A673 (cell line): ENCODE measurements at regions not wholly inside any gene's neighbourhood (a gene's known extent, or its start where the extent isn't known, plus 50 kb on each side); places are given as distances from the start of the nearest gene placed in this dataset.

Source experiments
- BruUV-seq: library from RNA; stranded (reverse); fragments of 400-500 nt; replicated peaks from 2 replicates; lab custom pipeline; 2021; lab: Mats Ljungman, UMichigan
- CTCF ChIA-PET: fragments of 300-600 bp; sonication (Branson Sonifier 250); formaldehyde crosslinking; loops from one replicate; lab custom pipeline; 2022; ENCODE audit warnings: antibody characterized with exemption; lab: Charles Lee
- POLR2A ChIA-PET: fragments of 300-600 bp; sonication (Branson Sonifier 250); formaldehyde crosslinking; loops from one replicate; lab custom pipeline; 2022; ENCODE audit warnings: antibody characterized with exemption; ENCODE audit not compliant: low non-redundant PET; lab: Charles Lee
- DNase-seq: peaks from one replicate; pipeline ENCODE4 v3.0.0-alpha.2; 2015; ENCODE audit warnings: low spot score
- H3K27ac ChIP-seq: fragments of 200-600 bp; sonication (generic); 2 replicates; pipeline ENCODE4 v1.5.1; 2016; ENCODE audit warnings: mixed run types, low read depth, mild to moderate bottlenecking, mixed read lengths, antibody characterized with exemption, low read length; ENCODE audit not compliant: poor library complexity, severe bottlenecking
- H3K27me3 ChIP-seq: fragments of 200-600 bp; sonication (generic); replicated peaks from 2 replicates; pipeline ENCODE4 v1.6.1; 2017; ENCODE audit warnings: mixed run types, low read depth, mild to moderate bottlenecking, mixed read lengths, antibody characterized with exemption, low read length; ENCODE audit not compliant: insufficient read depth, poor library complexity
- H3K36me3 ChIP-seq: fragments of 200-600 bp; sonication (generic); 2 replicates; pipeline ENCODE4 v1.6.1; 2016; ENCODE audit warnings: mixed run types, mild to moderate bottlenecking, mixed read lengths, antibody characterized with exemption, low read length; ENCODE audit not compliant: insufficient read depth, poor library complexity, severe bottlenecking
- H3K4me1 ChIP-seq: fragments of 200-600 bp; sonication (generic); 2 replicates; pipeline ENCODE4 v1.6.1; 2017; ENCODE audit warnings: mixed run types, mild to moderate bottlenecking, mixed read lengths, antibody characterized with exemption, low read length; ENCODE audit not compliant: insufficient read depth, poor library complexity, severe bottlenecking
- H3K4me3 ChIP-seq: fragments of 200-600 bp; sonication (generic); 2 replicates; pipeline ENCODE4 v1.5.1; 2016; ENCODE audit warnings: low read depth, mixed run types, mild to moderate bottlenecking, mixed read lengths, low read length; ENCODE audit not compliant: poor library complexity, severe bottlenecking
- H3K9me3 ChIP-seq: fragments of 200-600 bp; sonication (generic); 2 replicates; pipeline ENCODE4 v1.6.1; 2016; ENCODE audit warnings: mixed run types, low read depth, mild to moderate bottlenecking, mixed read lengths, antibody characterized with exemption, low read length; ENCODE audit not compliant: poor library complexity, severe bottlenecking
- EZH2 ChIP-seq: fragments of 200-600 bp; sonication (generic); IDR thresholded peaks from 2 replicates; pipeline ENCODE4 v1.6.1; 2017; ENCODE audit warnings: borderline replicate concordance, low read depth, mild to moderate bottlenecking, mixed read lengths, antibody characterized with exemption, low read length; ENCODE audit not compliant: poor library complexity, severe bottlenecking
- intact Hi-C: fragments of 100-400 bp; cut with micrococcal nuclease; formaldehyde crosslinking; loops from one replicate; pipeline ENCODE4 v1.10.0; 2022; ENCODE audit not compliant: unreplicated experiment
- TF ChIP-seq, protein P1 (sequence below): fragments of 300-800, 200-600 bp; sonication (generic); conservative IDR thresholded peaks from 2 replicates; pipeline ENCODE4 v1.5.1; 2017; ENCODE audit warnings: low read depth, mild to moderate bottlenecking, antibody characterized with exemption, low read length, moderate library complexity, mixed read lengths

GRCh38 chr3:184632551-184633236 lies 71.1 kb downstream of the EPHB3 start:
- Histone ChIP-seq H3K27ac (no peak overlapping the region), H3K4me1 (peaks cover 5% of the 10 kb centered on the region), H3K27me3 (no peaks in the 10 kb centered on the region), H3K4me3 (no peak overlapping the region), H3K9me3 (no peaks in the 10 kb centered on the region), H3K36me3 (no peaks in the 10 kb centered on the region)
- no peak for DNase-seq
- intact Hi-C loops: no loop called here
- BruUV-seq: no TSS peak
- POLR2A ChIA-PET: interaction anchor here (0.6 kb wide), 1 partner anchor 14 kb away, joined by 4 read pairs; no protein-coding TSS in a partner anchor
- TF ChIP-seq, protein P1, sequence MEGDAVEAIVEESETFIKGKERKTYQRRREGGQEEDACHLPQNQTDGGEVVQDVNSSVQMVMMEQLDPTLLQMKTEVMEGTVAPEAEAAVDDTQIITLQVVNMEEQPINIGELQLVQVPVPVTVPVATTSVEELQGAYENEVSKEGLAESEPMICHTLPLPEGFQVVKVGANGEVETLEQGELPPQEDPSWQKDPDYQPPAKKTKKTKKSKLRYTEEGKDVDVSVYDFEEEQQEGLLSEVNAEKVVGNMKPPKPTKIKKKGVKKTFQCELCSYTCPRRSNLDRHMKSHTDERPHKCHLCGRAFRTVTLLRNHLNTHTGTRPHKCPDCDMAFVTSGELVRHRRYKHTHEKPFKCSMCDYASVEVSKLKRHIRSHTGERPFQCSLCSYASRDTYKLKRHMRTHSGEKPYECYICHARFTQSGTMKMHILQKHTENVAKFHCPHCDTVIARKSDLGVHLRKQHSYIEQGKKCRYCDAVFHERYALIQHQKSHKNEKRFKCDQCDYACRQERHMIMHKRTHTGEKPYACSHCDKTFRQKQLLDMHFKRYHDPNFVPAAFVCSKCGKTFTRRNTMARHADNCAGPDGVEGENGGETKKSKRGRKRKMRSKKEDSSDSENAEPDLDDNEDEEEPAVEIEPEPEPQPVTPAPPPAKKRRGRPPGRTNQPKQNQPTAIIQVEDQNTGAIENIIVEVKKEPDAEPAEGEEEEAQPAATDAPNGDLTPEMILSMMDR: no peak
- TF ChIP-seq EZH2: no peak
- CTCF ChIA-PET: no interaction called here
